Activated naive CD4-positive, alpha-beta T cell treated with Interleukin-2 at 50 U/mL for 16 hours (primary cell): ENCODE measurements at regions not wholly inside any gene's neighbourhood (a gene's known extent, or its start where the extent isn't known, plus 50 kb on each side); places are given as distances from the start of the nearest gene placed in this dataset.
"Not testable (repeated sequence)": the region's sequence is repeated elsewhere in the genome, so short reads cannot be mapped to it uniquely, and the experiment has no call there.

ENCODE experiments used
- DNase-seq: peaks from one replicate; pipeline ENCODE4 v3.0.0-alpha.2; 2020

- no peak for DNase-seq
Measured at GRCh38 chr21:39080366-39080765, 102.9 kb downstream of the PSMG1 start.

- DNase-seq, result no peak
Measured at GRCh38 chr21:39079617-39080016, 103.6 kb downstream of the PSMG1 start.

- no peak for DNase-seq
Measured at GRCh38 chr21:39078322-39079065, 104.8 kb downstream of the PSMG1 start.

GRCh38 chr21:39077876-39078275, 105.4 kb downstream of the PSMG1 start:
- no peak for DNase-seq

GRCh38 chr21:39074508-39074907, 108.7 kb downstream of the PSMG1 start:
- DNase-seq, result no peak

- DNase-seq, result no peak
Measured at GRCh38 chr21:39073717-39074116, 109.5 kb downstream of the PSMG1 start.

- no peak for DNase-seq
Measured at GRCh38 chr21:39073063-39073462, 110.2 kb downstream of the PSMG1 start.

GRCh38 chr21:39072468-39072867, 110.8 kb downstream of the PSMG1 start:
- no peak for DNase-seq

GRCh38 chr21:39071623-39072214, 111.5 kb downstream of the PSMG1 start:
- no peak for DNase-seq

- not testable (repeated sequence) for DNase-seq
Measured at GRCh38 chr21:39069856-39070255, 113.4 kb downstream of the PSMG1 start.

GRCh38 chr21:39066829-39067780, 116.1 kb downstream of the PSMG1 start:
- DNase-seq, result no peak

- DNase-seq, result no peak
Measured at GRCh38 chr21:39065917-39066316, 117.3 kb downstream of the PSMG1 start.

- no peak for DNase-seq
Measured at GRCh38 chr21:39064325-39065012, 118.8 kb downstream of the PSMG1 start.

GRCh38 chr21:39063517-39063916, 119.7 kb downstream of the PSMG1 start:
- DNase-seq, result no peak

- DNase-seq, result no peak
Measured at GRCh38 chr21:39062196-39062595, 121.1 kb downstream of the PSMG1 start.

- no peak for DNase-seq
Measured at GRCh38 chr21:39061766-39062165, 121.5 kb downstream of the PSMG1 start.

GRCh38 chr21:39060485-39061083, 122.7 kb downstream of the PSMG1 start:
- DNase-seq, result no peak

GRCh38 chr21:39057121-39057520, 126.1 kb downstream of the PSMG1 start:
- no peak for DNase-seq

- no peak for DNase-seq
Measured at GRCh38 chr21:39056636-39057035, 126.6 kb downstream of the PSMG1 start.

GRCh38 chr21:39055167-39055767, 128.0 kb downstream of the PSMG1 start:
- no peak for DNase-seq

GRCh38 chr21:39054066-39054465, 129.2 kb downstream of the PSMG1 start:
- no peak for DNase-seq

GRCh38 chr21:39053126-39053525, 130.1 kb downstream of the PSMG1 start:
- DNase-seq, result no peak
